ENCODE measurements at regions not wholly inside any gene's neighbourhood (a gene's known extent, or its start where the extent isn't known, plus 50 kb on each side); places are given as distances from the start of the nearest gene placed in this dataset.

- TF ChIP-seq POLR2A (IDR thresholded peaks at IDR 0.05) (no peak), CTCF (IDR thresholded peaks at IDR 0.05) (no peak)
Observed at GRCh38 chr1:200274116-200274515, 135.7 kb downstream of the ZNF281 start.

All from upper lobe of left lung (tissue), 4 donors.